GM12873 (cell line): ENCODE measurements at regions not wholly inside any gene's neighbourhood (a gene's known extent, or its start where the extent isn't known, plus 50 kb on each side); places are given as distances from the start of the nearest gene placed in this dataset.

Experiments used
- CTCF ChIP-seq: IDR thresholded peaks from 2 replicates; pipeline ENCODE4 v1.5.1; 2012; ENCODE audit warnings: low read depth, mild to moderate bottlenecking, moderate library complexity, low read length, control low read depth; ENCODE audit not compliant: insufficient read depth; ENCODE audit errors: missing control alignments

- no peak for TF ChIP-seq CTCF
These were observed 322.5 kb downstream of the SIPA1L2 start for GRCh38 chr1:232307296-232308017.

- TF ChIP-seq CTCF = no peak
These were observed 323.5 kb downstream of the SIPA1L2 start for GRCh38 chr1:232306269-232306961.

GRCh38 chr1:232305050-232305449, 324.9 kb downstream of the SIPA1L2 start:
- TF ChIP-seq CTCF = no peak

GRCh38 chr1:232303222-232303620, 326.7 kb downstream of the SIPA1L2 start:
- no peak for TF ChIP-seq CTCF

DNA sequence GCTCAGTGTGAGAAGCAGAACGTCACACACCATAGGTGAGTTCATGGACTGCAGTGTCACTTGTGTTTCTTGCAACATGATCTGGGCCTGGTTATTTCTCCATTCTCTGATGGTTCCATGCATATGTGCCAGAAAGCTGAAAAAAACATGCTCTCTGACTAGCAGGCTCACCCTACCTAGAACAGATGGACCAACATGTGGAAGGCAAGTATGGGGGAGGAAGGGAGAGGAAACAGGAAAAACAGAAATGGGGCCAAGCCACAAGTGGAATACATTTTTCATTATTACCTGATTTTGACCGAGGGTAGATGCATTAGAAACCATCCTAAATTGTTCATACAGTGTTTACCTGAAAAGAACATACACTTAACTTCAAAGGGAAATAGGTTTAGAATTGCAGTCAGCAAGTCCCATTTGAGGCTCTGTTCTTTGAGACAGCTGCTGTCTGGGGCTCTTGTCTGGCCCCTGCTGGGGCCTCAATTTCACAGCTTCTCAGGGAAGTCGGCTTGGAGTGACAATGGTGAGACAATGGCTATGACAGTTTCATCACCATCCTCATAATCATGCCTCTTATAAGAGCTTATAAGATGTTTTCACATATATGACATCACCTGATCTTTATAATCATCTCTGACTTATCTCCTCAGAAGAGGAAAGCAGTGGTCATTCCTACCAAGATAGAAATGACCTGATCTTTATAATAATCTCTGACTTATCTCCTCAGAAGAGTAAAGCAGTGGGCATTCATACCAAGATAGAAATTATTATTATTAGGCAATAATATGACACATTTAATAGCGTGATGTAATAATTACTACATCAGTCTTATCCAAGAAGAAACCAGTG, 327.3 kb downstream of the SIPA1L2 start:
- TF ChIP-seq CTCF = no peak

DNA sequence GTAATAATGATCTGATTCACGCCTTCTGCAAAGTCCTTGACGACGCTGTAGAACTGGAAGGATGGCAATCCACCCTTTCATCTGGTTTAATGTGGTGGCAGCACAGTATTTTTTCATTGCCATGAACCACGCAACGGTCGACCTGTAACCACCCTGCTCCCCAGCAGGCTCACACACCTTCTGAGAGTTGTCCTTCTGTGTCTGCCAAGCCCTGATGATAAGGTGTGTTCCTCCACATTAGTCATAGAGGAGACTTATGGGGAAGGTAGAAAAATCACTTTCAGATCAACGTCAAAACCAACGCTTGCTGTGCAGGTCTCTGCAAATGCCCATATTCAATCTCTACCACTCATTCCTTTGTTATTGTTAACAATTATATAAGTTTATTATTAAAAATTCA, 328.7 kb downstream of the SIPA1L2 start:
- TF ChIP-seq CTCF = no peak

- TF ChIP-seq CTCF = no peak
These were observed 329.5 kb downstream of the SIPA1L2 start for GRCh38 chr1:232300466-232300865.
